ENCODE measurements at regions not wholly inside any gene's neighbourhood (a gene's known extent, or its start where the extent isn't known, plus 50 kb on each side); places are given as distances from the start of the nearest gene placed in this dataset.

GRCh38 chr1:106492880-106493279 is 563.6 kb upstream of the PRMT6 start:
- no peaks in the 10 kb centered on the region; the same call in 1 of the 2 replicates for H3K9me2 ChIP-seq (ENCODE audit: insufficient read depth)
- ChIA-PET POLR2A (ENCODE audit: unreplicated experiment) (no interaction called here), CTCF (no interaction called here)
- H3F3A ChIP-seq (ENCODE audit: insufficient read depth, low read depth): no peaks in the 10 kb centered on the region
- H3K36me3 ChIP-seq (ENCODE audit: low read depth): no peaks in the 10 kb centered on the region
- H3K79me2 ChIP-seq (ENCODE audit: low read depth): no peaks in the 10 kb centered on the region
- DNase-seq: no peak
- H3K9me3 ChIP-seq (ENCODE audit: insufficient read depth, low read depth): no peaks in the 10 kb centered on the region
- H3K4me2 ChIP-seq: no peak overlapping the region
- H3K4me3 ChIP-seq: no peak overlapping the region
- no peak overlapping the region for H2AFZ ChIP-seq
- intact Hi-C loops (cut with micrococcal nuclease; ENCODE audit: unreplicated experiment): no loop called here
- TF ChIP-seq, protein P1, sequence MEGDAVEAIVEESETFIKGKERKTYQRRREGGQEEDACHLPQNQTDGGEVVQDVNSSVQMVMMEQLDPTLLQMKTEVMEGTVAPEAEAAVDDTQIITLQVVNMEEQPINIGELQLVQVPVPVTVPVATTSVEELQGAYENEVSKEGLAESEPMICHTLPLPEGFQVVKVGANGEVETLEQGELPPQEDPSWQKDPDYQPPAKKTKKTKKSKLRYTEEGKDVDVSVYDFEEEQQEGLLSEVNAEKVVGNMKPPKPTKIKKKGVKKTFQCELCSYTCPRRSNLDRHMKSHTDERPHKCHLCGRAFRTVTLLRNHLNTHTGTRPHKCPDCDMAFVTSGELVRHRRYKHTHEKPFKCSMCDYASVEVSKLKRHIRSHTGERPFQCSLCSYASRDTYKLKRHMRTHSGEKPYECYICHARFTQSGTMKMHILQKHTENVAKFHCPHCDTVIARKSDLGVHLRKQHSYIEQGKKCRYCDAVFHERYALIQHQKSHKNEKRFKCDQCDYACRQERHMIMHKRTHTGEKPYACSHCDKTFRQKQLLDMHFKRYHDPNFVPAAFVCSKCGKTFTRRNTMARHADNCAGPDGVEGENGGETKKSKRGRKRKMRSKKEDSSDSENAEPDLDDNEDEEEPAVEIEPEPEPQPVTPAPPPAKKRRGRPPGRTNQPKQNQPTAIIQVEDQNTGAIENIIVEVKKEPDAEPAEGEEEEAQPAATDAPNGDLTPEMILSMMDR (conservative IDR thresholded peaks at IDR 0.05): no peak
- no peak for TF ChIP-seq EZH2 (IDR thresholded peaks at IDR 0.05; ENCODE audit: low read depth)
- no peaks in the 10 kb centered on the region for H3K4me1 ChIP-seq (replicated peaks; ENCODE audit: insufficient read depth)
- H3K27ac ChIP-seq: no peak overlapping the region
- no TSS peak for BruUV-seq (replicated peaks)
- H4K20me1 ChIP-seq (ENCODE audit: insufficient read depth): no peaks in the 10 kb centered on the region
- H3K27me3 ChIP-seq (ENCODE audit: insufficient read depth, low read depth): no peaks in the 10 kb centered on the region

GRCh38 chr1:106494646-106495045 is 561.8 kb upstream of the PRMT6 start:
- CTCF ChIA-PET: no interaction called here
- H3K79me2 ChIP-seq (ENCODE audit: low read depth): no peaks in the 10 kb centered on the region
- no peak for TF ChIP-seq EZH2 (IDR thresholded peaks at IDR 0.05; ENCODE audit: low read depth)
- TF ChIP-seq, protein P1 (conservative IDR thresholded peaks at IDR 0.05): no peak
- H3K4me3 ChIP-seq: no peak overlapping the region
- no peak overlapping the region for H2AFZ ChIP-seq
- no peaks in the 10 kb centered on the region for H3K9me3 ChIP-seq (ENCODE audit: insufficient read depth, low read depth)
- intact Hi-C loops (cut with micrococcal nuclease; ENCODE audit: unreplicated experiment): no loop called here
- H3K36me3 ChIP-seq (ENCODE audit: low read depth): no peaks in the 10 kb centered on the region
- H3K27ac ChIP-seq: no peak overlapping the region
- no peaks in the 10 kb centered on the region for H4K20me1 ChIP-seq (ENCODE audit: insufficient read depth)
- no TSS peak for BruUV-seq (replicated peaks)
- H3K9me2 ChIP-seq (ENCODE audit: insufficient read depth): no peaks in the 10 kb centered on the region; the same call in 1 of the 2 replicates
- H3K4me2 ChIP-seq: no peak overlapping the region
- no peaks in the 10 kb centered on the region for H3K4me1 ChIP-seq (replicated peaks; ENCODE audit: insufficient read depth)
- POLR2A ChIA-PET (ENCODE audit: unreplicated experiment): no interaction called here
- DNase-seq: no peak
- no peaks in the 10 kb centered on the region for H3K27me3 ChIP-seq (ENCODE audit: insufficient read depth, low read depth)
- no peaks in the 10 kb centered on the region for H3F3A ChIP-seq (ENCODE audit: insufficient read depth, low read depth)

DNA sequence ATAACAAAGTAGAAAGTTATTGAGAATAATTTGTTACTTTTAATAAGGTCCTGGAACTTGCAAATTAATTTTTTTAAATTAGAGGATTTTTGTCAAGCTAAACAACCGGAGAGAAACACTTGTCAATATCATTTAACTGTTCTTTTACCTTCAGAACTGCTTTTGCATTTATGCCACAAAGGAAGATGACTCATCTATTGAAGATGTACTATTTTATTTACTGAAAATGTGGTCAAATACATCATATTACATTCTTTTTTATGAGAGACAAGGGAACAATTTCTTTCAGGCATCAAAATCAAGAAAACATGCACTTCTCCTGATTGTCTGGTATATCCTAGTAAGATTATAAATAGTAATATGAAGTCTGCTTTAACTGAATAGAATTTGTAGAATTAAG is 558.2 kb upstream of the PRMT6 start:
- Histone ChIP-seq H4K20me1 (ENCODE audit: insufficient read depth) (no peaks in the 10 kb centered on the region), H3K9me2 (ENCODE audit: insufficient read depth) (no peaks in the 10 kb centered on the region; the same call in 1 of the 2 replicates), H3K79me2 (ENCODE audit: low read depth) (no peaks in the 10 kb centered on the region), H3K4me3 (no peak overlapping the region), H2AFZ (no peak overlapping the region), H3K27me3 (ENCODE audit: insufficient read depth, low read depth) (no peaks in the 10 kb centered on the region), H3K9me3 (ENCODE audit: insufficient read depth, low read depth) (no peaks in the 10 kb centered on the region), H3K4me1 (replicated peaks; ENCODE audit: insufficient read depth) (no peaks in the 10 kb centered on the region), H3K36me3 (ENCODE audit: low read depth) (no peaks in the 10 kb centered on the region), H3F3A (ENCODE audit: insufficient read depth, low read depth) (no peaks in the 10 kb centered on the region), H3K27ac (no peak overlapping the region), H3K4me2 (no peak overlapping the region)
- ChIA-PET CTCF (interaction anchor here (0.5 kb wide), 1 partner anchor 1273 kb away, joined by 3 read pairs; no protein-coding TSS in a partner anchor), POLR2A (ENCODE audit: unreplicated experiment) (no interaction called here)
- TF ChIP-seq EZH2 (IDR thresholded peaks at IDR 0.05; ENCODE audit: low read depth): no peak
- TF ChIP-seq, protein P1 (conservative IDR thresholded peaks at IDR 0.05): no peak
- DNase-seq: no peak
- intact Hi-C loops (cut with micrococcal nuclease; ENCODE audit: unreplicated experiment): no loop called here
- no TSS peak for BruUV-seq (replicated peaks)

All from PC-9 (cell line).